HuH-7 (cell line): ENCODE measurements at regions not wholly inside any gene's neighbourhood (a gene's known extent, or its start where the extent isn't known, plus 50 kb on each side); places are given as distances from the start of the nearest gene placed in this dataset.

Source experiments
- DNase-seq: peaks from one replicate; pipeline ENCODE4 v3.0.0; 2011; ENCODE audit warnings: low spot score

- no peak for DNase-seq
Measured at GRCh38 chr7:16001477-16001876, 315.0 kb upstream of the MEOX2 start.

- no peak for DNase-seq
Measured at GRCh38 chr7:15998617-15999016, 312.1 kb upstream of the MEOX2 start.

GRCh38 chr7:15995027-15995426, 308.5 kb upstream of the MEOX2 start:
- DNase-seq: no peak

DNA sequence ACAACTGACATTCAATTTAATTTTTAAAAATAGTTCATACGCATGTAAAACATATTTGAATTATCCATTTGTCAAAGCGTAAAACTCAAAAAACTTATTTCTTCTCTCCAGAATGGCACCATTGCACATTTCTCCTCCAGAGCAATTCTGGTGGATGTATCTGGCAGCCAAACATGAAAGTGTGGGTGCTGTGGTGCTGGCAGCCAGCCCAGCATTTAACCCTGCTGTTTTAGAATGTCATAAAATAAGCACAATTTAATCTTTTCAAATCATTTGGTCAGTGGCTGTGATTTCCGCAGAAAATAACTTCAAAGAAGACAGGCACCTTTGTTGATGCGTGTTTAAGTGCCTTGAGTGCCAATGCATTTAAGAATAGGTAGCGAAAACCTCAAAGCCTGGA, 302.7 kb upstream of the MEOX2 start:
- no peak for DNase-seq

- no peak for DNase-seq
Measured at GRCh38 chr7:15985587-15986384, 299.3 kb upstream of the MEOX2 start.

DNA sequence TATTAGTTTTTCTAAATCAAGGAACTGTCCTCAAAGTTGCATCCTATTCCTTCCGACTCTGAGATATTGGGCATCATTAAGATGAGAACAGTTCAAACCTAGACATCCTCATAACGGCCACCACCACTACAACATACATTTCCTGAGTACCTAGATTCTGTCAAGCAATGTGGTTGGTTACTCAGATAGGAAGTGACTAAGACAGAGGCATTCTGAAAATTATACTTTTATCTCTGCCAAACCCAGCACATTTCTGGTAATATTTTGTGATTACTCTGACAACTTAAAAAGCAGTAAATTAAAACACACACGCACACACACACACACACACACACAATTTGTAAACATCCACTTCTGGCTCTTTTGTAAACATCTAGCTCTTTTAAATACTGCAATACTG, 291.2 kb upstream of the MEOX2 start:
- no peak for DNase-seq

GRCh38 chr7:15972862-15973275, 286.4 kb upstream of the MEOX2 start:
- DNase-seq: no peak

DNA sequence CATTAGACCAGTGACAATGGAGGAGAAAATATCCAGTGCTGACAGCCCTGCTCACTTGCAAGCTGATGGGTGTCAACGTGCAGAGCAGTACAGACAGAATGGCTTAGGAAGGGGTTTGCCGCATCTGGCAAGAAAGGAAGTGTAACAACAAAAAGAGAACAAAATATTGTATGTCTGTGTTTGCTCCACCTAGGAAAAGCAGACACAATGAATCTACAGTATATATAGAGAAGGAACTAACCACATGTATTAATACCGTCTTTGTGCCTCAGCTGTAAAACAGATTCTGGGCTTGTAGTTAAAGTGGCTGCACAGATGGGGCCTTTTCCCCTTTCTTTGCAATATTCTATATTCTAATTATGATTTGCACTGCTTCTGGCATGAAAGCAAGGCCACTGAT, 281.1 kb upstream of the MEOX2 start:
- DNase-seq: no peak

DNA sequence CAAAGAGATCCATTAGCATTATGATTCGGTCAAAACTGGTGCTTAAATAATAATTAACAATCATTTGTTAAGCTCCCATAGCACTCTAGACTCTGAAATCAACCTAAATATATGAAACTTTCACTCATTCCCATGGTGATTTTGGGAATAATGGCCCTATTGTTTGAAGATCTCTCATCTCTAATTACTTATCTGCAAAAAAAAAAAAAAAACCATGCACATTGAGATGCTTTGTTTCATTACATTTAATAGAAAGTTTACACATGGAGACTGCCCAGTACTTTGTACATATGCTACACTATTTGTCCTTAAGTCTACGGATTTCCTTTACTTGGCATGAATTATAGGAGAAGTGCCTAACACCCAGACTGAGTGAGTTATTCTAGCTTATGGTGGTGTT, 280.6 kb upstream of the MEOX2 start:
- no peak for DNase-seq

GRCh38 chr7:15963206-15963605, 276.7 kb upstream of the MEOX2 start:
- DNase-seq: no peak

DNA sequence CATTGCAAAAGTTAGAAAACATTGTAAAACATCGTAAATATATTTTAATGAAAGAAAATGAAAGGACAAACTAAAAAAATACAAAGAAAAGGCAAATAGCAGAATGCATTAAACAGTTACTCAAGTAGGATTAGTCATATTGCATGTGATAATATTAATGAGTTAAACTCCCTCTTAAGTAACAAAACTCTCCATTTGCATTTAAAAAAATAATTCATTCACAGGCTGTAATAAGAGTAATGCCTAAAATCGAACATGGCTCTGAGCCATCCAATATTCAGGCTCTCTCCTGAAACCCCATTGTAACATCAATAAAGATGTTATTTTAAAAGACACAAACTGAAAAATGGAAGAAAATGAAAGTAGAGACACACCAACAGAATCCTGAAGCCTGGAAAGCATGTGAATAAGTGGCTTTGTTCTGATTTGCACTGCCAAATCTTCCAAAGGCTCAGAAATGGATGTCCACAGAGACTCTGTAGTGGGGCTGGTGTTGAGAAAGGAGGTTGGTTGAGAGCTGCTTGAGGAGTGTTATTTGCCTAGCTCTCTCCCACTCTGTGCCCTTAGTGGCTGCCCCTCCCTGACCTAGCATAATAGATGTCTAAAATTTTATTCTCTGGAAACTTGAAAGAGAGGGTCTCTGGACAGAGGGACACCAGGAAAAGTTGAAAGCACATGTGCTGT, 268.3 kb upstream of the MEOX2 start:
- DNase-seq: no peak

DNA sequence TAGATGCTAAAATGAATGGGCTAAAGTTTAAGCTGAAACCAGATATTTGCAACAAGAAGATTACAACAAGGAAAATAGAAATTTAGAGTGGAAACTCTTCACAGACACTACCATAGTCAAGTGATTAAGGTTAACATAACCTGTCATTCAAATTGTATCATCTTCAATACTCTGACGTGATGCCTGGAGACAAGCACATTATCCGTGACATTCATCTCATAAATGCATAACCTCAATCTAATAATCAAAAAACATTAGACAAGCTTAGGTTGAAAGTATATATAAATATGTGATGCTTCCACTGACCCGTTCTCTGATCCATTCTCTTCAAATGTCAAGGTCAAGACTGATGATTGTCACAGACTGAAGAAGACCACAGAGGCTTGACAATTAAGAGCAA, 263.8 kb upstream of the MEOX2 start:
- DNase-seq: no peak

- no peak for DNase-seq
Measured at GRCh38 chr7:15947754-15948153, 261.3 kb upstream of the MEOX2 start.

DNA sequence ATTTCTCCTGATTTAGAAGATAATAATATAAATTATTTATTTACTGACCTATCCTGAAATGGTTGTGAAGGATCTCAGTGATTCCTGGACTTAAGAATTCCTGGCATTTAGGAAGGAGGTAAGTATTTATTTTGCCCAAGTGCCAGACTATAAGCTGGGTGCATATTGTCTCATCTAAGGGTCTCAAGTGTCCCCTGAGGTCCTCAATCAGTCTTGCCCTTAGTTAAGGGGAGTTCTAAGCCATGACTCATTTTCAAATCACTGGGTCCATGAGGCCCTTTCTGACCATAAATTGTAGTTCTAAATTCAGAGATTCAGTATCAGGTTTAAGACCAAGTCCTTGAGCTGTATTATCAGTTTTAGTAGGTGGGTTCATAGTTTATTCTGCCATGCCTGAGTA, 251.6 kb upstream of the MEOX2 start:
- DNase-seq: no peak

DNA sequence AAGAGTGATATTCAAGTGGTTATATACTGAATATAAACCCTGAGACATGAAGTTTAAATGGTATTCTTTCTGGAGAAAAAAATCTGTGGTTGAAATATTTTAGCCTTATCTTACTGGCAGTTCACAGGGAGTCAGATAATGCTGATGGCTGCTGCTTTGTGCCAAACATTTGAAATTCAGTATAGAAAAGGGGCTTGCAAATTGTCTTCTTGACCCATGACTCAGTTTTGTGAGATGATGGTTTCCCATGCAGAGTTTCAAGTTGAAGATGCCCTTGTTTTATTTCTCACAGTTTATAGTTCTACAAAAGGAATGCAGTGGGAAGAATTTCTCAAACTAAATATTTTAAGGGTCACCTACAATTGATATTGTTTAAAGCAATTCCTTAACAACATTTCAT, 251.1 kb upstream of the MEOX2 start:
- DNase-seq: no peak

DNA sequence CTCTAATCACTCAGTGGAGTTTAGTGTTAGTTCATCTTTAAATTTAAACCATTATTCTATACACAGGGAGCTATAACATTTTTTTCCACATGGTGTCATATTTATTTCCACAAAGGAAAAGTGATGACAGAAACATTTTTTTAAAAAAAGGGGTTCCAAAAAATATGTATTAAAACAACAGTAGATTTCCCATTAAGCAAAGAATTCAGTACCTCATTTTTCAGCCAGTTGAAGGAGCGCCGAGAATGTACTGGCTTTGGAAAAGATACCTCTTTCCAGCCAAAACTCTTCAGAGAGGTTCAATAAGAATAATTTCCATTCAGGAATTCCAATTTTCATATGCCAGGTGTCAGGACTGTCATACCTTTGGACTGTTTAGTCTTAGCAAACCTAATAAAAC, 250.5 kb upstream of the MEOX2 start:
- DNase-seq: no peak

GRCh38 chr7:15932318-15932717, 245.8 kb upstream of the MEOX2 start:
- no peak for DNase-seq

DNA sequence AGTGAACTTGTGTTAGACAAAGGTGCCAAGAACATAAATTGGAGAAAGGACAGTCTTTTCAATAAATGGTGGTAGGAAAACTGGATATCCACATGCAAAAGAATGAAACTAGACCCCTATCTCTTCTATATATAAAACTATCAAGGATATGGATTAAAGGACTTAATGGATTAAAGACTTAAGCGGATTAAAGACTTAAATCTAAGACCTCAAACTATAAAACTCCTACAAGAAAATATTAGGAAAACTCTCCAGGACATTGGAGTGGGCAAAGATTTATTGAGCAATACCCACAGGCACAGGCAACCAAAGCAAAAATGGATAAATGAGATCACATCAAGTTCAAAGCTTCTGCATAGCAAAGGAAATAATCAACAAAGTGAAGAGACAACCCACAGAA, 242.9 kb upstream of the MEOX2 start:
- no peak for DNase-seq

DNA sequence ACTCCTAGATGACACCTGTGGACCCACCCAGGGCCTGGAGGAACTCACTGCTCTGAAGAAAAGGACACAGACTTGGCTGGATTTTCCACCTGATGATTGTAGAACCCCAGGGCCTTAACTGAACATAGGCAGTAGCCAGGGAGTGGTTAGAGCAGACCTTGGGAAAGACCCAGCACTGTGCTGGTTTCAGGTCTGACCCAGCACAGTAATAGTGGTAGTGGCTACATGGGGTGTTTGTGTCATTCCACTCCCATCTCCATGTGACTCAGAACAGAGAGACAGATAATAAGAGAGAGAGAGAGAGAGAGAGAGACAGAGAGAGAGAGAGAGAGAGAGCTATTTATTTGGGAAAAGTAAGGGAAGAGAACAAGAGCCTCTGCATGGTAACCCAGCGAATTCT, 239.1 kb upstream of the MEOX2 start:
- DNase-seq: no peak

DNA sequence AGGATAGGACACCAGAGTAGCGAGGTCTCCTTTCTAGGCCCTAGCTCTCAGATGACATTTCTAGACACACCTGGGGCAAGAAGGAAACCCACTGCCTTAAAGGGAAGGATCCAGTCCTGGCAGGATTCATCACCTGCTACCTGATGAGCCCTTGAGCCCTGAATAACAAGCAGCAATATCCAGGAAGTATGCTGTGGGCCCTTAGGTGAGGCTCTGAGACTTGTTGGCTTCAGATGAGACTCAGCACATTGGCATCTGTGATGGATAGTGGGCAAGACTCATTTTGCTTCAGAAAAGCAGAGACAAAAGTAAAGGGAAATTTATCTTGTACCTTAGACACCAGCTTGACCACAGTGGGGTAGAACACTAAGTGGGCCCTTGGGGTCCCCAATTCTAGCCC, 238.4 kb upstream of the MEOX2 start:
- DNase-seq: no peak

DNA sequence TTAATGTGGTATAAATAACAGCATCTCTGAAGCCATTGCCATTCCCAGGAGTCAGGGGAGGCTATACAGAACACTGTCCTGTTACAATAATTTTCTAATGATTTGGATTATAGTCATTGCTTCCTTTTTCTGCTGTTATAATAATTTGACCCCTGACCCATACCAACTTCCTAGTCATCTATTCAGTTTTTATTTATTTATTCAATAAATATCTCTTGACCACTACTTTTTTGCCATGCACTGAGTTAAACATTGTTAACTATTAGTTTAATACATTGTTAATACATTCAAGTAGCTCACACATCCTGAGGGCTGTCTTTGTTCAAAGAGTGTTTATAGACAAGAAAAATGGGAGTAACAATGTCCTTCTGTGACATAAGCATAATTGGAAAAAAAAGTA, 235.5 kb upstream of the MEOX2 start:
- no peak for DNase-seq

DNA sequence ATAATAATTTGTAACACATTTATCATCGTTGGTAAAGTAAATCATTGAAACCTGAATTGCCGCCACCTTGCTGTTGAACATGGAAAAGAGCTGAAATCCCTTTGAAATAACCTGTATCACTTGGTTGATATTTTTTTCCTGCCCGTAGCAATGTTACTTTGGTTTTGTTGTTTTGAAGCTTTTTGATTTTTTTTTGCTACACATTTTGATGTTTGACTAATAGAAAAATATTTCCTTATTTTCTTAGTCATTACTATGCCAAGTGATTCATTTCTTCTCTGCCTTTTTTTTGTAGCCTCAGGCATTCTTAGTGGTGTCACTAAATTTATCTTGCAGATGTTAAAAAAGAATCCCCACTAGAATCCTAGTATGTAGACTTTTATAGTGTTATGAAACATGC, 235.1 kb upstream of the MEOX2 start:
- no peak for DNase-seq

- DNase-seq: no peak
Measured at GRCh38 chr7:15920953-15921352, 234.5 kb upstream of the MEOX2 start.
